ENCODE measurements at regions not wholly inside any gene's neighbourhood (a gene's known extent, or its start where the extent isn't known, plus 50 kb on each side); places are given as distances from the start of the nearest gene placed in this dataset.

DNA sequence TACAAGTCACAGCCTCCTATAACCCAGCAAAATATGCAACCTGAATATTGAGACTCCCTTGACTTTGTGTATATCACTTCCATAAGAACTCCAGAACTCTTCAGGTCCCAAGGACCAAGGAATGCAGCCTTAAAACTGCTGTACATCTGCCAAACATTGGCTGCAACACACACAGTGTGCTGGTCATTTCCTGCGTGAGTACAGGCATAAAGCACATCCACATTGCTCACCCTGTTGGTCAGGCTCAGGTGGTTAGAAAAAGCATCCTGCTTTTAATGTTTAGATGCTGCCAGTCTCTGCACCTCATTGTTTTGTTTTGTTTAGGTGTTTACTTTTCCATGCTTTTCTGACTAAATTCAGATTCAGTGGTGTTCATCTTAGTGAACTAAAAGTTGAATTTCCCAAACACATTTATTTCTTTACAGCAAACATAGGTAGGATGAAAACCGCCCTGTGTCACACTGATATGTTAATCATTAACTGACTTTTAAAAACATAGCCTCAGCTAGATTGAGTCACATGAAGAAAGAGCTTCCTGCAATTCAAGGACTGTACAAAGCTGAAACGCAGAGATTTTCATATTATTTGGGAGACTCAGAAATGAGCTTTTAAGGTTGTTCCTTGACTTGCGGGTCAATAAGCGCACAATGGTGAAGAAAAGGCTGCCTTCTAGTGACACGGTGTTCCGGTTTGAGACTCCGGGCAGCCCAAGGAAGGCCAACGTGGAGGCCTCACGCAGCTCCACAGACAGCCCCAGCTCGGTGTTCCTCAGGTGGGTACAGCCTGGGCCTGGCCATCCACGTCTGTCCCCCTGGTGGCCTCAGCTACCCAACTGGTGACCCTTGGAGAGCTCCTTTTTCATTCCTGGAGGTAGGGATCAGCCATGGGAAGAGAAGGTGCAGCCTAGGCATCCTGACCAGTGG lies 52.2 kb upstream of the GRAMD2B start (continued):
- TF ChIP-seq ZFP37 (CRISPR knock-in tag; IDR thresholded peaks at IDR 0.05; ENCODE audit: borderline replicate concordance) (no peak), ZNF549 (CRISPR knock-in tag; IDR thresholded peaks at IDR 0.05) (no peak), GABPB1 (CRISPR knock-in tag; IDR thresholded peaks at IDR 0.05) (peak; percentile 44; the same call in 1 of the 2 replicates), ZNF7 (CRISPR knock-in tag; IDR thresholded peaks at IDR 0.05) (no peak), ZSCAN12 (CRISPR knock-in tag; IDR thresholded peaks at IDR 0.05) (no peak; the same call in 1 of the 2 replicates), SMARCE1 (IDR thresholded peaks at IDR 0.05; ENCODE audit: borderline replicate concordance) (no peak), CENPT (CRISPR knock-in tag; IDR thresholded peaks at IDR 0.05; ENCODE audit: low read depth) (no peak), KLF16 (CRISPR knock-in tag; IDR thresholded peaks at IDR 0.05) (peak in 1 of 2 experiments; percentile 62; a peak in 1 of 4 replicates), XBP1 (CRISPR knock-in tag; IDR thresholded peaks at IDR 0.05) (no peak), ZNF570 (CRISPR knock-in tag; IDR thresholded peaks at IDR 0.05; ENCODE audit: borderline replicate concordance) (0 out of 2 replicates have a peak, but pooled peaks have one; percentile 52), TOE1 (CRISPR knock-in tag; IDR thresholded peaks at IDR 0.05) (no peak), PAX8 (CRISPR knock-in tag; IDR thresholded peaks at IDR 0.05; ENCODE audit: borderline replicate concordance) (no peak), ONECUT2 (CRISPR knock-in tag; IDR thresholded peaks at IDR 0.05) (no peak), RAD51 (IDR thresholded peaks at IDR 0.05; ENCODE audit: borderline replicate concordance) (no peak), YEATS4 (CRISPR knock-in tag; IDR thresholded peaks at IDR 0.05; ENCODE audit: borderline replicate concordance) (peak; percentile 70), SRSF1 (optimal IDR thresholded peaks at IDR 0.05; ENCODE audit: low read depth, low read length) (no peak), BORCS8-MEF2B (CRISPR knock-in tag; IDR thresholded peaks at IDR 0.05) (no peak), GTF3A (CRISPR knock-in tag; conservative IDR thresholded peaks at IDR 0.05) (0 out of 2 replicates have a peak, but pooled peaks have one; percentile 73), SNAI1 (CRISPR knock-in tag; IDR thresholded peaks at IDR 0.05; ENCODE audit: borderline replicate concordance) (no peak), ZNF839 (CRISPR knock-in tag; IDR thresholded peaks at IDR 0.05; ENCODE audit: borderline replicate concordance) (no peak), ATM (IDR thresholded peaks at IDR 0.05; ENCODE audit: borderline replicate concordance) (no peak)
- TF ChIP-seq, protein P1, sequence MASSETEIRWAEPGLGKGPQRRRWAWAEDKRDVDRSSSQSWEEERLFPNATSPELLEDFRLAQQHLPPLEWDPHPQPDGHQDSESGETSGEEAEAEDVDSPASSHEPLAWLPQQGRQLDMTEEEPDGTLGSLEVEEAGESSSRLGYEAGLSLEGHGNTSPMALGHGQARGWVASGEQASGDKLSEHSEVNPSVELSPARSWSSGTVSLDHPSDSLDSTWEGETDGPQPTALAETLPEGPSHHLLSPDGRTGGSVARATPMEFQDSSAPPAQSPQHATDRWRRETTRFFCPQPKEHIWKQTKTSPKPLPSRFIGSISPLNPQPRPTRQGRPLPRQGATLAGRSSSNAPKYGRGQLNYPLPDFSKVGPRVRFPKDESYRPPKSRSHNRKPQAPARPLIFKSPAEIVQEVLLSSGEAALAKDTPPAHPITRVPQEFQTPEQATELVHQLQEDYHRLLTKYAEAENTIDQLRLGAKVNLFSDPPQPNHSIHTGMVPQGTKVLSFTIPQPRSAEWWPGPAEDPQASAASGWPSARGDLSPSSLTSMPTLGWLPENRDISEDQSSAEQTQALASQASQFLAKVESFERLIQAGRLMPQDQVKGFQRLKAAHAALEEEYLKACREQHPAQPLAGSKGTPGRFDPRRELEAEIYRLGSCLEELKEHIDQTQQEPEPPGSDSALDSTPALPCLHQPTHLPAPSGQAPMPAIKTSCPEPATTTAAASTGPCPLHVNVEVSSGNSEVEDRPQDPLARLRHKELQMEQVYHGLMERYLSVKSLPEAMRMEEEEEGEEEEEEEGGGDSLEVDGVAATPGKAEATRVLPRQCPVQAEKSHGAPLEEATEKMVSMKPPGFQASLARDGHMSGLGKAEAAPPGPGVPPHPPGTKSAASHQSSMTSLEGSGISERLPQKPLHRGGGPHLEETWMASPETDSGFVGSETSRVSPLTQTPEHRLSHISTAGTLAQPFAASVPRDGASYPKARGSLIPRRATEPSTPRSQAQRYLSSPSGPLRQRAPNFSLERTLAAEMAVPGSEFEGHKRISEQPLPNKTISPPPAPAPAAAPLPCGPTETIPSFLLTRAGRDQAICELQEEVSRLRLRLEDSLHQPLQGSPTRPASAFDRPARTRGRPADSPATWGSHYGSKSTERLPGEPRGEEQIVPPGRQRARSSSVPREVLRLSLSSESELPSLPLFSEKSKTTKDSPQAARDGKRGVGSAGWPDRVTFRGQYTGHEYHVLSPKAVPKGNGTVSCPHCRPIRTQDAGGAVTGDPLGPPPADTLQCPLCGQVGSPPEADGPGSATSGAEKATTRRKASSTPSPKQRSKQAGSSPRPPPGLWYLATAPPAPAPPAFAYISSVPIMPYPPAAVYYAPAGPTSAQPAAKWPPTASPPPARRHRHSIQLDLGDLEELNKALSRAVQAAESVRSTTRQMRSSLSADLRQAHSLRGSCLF (CRISPR knock-in tag; IDR thresholded peaks at IDR 0.05; ENCODE audit: borderline replicate concordance) = no peak
- TF ChIP-seq, protein P2, sequence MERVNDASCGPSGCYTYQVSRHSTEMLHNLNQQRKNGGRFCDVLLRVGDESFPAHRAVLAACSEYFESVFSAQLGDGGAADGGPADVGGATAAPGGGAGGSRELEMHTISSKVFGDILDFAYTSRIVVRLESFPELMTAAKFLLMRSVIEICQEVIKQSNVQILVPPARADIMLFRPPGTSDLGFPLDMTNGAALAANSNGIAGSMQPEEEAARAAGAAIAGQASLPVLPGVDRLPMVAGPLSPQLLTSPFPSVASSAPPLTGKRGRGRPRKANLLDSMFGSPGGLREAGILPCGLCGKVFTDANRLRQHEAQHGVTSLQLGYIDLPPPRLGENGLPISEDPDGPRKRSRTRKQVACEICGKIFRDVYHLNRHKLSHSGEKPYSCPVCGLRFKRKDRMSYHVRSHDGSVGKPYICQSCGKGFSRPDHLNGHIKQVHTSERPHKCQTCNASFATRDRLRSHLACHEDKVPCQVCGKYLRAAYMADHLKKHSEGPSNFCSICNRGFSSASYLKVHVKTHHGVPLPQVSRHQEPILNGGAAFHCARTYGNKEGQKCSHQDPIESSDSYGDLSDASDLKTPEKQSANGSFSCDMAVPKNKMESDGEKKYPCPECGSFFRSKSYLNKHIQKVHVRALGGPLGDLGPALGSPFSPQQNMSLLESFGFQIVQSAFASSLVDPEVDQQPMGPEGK (CRISPR knock-in tag; IDR thresholded peaks at IDR 0.05) = no peak

Data from HepG2 (cell line).